HG02870 (cell line): ENCODE measurements at regions not wholly inside any gene's neighbourhood (a gene's known extent, or its start where the extent isn't known, plus 50 kb on each side); places are given as distances from the start of the nearest gene placed in this dataset.
"Not testable (repeated sequence)": the region's sequence is repeated elsewhere in the genome, so short reads cannot be mapped to it uniquely, and the experiment has no call there.

Experiments used
- ATAC-seq: cut with Tn5 transposase; IDR thresholded peaks from one replicate; pipeline ENCODE4 v1.9.1; 2021; ENCODE audit warnings: mild to moderate bottlenecking, moderate library complexity; ENCODE audit not compliant: unreplicated experiment

GRCh38 chr10:53543410-53543809 lies 770.8 kb upstream of the MBL2 start:
- ATAC-seq: no peak

- ATAC-seq: no peak
These were observed 764.9 kb upstream of the MBL2 start for GRCh38 chr10:53537508-53537907.

GRCh38 chr10:53536322-53536721 lies 763.7 kb upstream of the MBL2 start:
- ATAC-seq: no peak

DNA sequence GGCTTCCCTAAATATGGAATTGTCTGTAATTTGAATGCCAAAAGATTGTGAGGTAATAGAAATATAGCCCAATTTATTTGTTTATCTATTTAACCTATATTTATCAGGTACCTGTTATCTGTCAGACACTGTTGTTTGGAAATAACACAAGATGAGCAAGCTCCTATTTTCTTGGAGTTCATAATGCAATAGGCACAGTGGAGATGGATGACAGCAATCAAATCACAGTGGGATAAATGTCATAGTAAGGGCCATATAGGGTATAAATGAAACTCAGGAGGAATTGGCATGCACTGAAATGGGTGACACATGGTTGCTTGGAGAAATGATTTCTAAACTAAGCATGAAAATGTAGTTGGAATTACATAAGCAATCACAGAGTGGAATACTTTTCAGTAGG lies 761.8 kb upstream of the MBL2 start:
- no peak for ATAC-seq

- no peak for ATAC-seq
These were observed 756.4 kb upstream of the MBL2 start for GRCh38 chr10:53528974-53529373.

DNA sequence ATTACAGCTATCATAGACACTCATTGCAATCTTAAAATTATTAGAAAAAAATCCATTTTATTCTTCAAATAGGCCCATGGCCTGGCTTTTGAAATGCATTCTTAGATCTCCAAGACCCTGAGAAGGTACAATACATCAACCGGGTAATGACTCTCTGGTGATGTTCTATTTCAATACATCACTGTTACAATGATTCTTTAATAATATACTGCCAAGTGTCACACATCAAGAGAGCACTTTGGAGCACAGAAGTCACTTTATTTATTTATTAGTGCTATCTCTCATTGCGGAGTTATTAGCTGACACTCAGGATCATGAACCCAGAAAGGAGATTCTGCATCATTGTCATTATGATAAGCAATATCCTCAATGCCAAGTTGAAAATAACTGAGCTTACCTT lies 748.5 kb upstream of the MBL2 start:
- ATAC-seq: no peak

DNA sequence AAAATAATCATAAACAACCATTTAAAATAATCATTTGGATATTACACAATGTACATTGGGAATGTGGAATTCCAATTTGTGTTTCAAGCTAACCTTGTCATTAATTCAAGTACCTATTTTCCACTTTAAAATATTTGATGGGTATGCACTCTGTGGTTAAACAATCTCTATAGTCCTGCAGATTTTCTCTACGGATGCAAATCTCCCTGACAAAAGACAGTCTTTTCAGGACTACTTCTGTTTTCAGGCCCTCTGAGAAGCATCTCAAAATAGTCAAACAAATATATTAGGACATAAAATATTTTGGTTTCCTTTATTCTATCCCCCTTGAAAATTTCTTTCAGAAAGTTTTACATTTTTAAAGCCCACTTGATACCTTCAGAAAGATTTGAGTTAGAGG lies 735.6 kb upstream of the MBL2 start:
- no peak for ATAC-seq

DNA sequence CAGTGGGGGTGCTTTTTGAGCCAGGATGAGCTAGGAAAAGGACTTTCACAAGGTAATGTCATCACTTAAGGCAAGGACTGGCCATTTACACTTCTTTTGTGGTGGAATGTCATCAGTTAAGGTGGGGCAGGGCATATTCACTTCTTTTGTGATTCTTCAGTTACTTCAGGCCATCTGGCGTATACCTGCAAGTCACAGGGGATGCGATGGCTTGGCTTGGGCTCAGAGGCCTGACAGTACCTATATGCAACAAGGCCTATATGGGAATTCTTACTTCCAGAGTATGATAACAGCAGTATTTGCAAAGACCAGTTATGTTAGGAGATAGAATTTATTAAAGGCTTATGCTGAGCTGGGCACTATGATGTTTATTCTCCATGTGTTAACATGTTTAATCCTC lies 731.9 kb upstream of the MBL2 start:
- ATAC-seq: not testable (repeated sequence)

- no peak for ATAC-seq
These were observed 719.2 kb upstream of the MBL2 start for GRCh38 chr10:53491774-53492173.

DNA sequence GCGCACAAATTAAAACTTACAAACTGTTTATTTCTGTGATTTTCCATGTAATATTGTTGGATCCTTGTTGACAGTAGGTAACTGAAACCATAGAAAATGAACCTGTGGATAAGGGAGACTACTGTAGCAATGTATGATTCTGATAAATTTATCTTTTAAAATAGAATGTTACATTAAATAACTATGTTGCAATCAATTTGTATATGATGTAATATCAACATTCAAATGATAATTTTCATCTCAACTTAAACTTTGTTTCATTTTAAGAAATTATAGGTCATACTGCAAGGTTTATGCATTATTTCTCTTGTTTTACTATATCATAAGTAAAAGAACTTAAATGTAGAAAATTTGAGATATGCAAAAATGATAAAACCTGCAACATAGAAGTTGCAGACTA lies 718.0 kb upstream of the MBL2 start:
- ATAC-seq: no peak

GRCh38 chr10:53489335-53490182 lies 717.0 kb upstream of the MBL2 start:
- no peak for ATAC-seq

- no peak for ATAC-seq
These were observed 714.7 kb upstream of the MBL2 start for GRCh38 chr10:53487019-53487983.

- not testable (repeated sequence) for ATAC-seq
These were observed 712.8 kb upstream of the MBL2 start for GRCh38 chr10:53485422-53485821.

DNA sequence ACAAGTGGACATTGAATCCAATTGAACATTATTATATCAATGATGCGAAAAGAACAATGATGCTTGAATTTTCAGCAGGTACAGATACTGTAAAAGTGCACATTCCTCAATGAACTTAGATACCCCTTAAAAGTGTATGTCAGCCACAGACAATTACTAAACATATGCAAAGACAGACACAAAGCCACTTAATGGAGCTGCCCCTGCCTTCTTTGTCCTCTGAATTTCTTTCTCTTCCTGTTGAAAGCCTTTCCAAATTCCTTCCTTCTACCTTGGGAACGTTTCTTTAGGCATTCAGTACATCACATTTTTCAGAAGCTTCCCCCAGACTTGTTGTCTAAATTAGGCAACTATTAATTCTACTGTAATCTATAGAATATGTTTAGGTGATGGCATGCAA lies 706.8 kb upstream of the MBL2 start:
- no peak for ATAC-seq

- no peak for ATAC-seq
These were observed 704.7 kb upstream of the MBL2 start for GRCh38 chr10:53477313-53477675.

- ATAC-seq: no peak
These were observed 704.2 kb upstream of the MBL2 start for GRCh38 chr10:53476650-53477312.

- no peak for ATAC-seq
These were observed 696.8 kb upstream of the MBL2 start for GRCh38 chr10:53469383-53469782.

DNA sequence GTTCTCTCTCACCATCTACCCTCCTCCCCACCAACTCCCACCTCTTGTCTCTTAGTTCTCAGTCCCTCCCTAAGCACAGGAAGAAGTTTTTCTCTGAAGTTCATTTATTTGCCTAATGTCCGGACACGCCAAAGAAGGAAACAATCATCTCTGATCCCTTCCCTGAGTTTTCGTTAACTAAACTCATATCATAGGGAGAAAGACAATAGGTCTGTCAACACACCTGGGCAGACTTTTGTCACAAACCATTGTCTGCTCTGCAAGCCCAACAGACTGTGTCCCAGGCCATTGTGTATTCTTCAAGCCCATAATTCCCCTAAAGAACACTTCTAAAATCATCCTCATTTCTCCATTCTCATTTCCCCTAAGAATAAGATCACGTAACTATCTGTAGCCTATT lies 691.0 kb upstream of the MBL2 start:
- no peak for ATAC-seq

DNA sequence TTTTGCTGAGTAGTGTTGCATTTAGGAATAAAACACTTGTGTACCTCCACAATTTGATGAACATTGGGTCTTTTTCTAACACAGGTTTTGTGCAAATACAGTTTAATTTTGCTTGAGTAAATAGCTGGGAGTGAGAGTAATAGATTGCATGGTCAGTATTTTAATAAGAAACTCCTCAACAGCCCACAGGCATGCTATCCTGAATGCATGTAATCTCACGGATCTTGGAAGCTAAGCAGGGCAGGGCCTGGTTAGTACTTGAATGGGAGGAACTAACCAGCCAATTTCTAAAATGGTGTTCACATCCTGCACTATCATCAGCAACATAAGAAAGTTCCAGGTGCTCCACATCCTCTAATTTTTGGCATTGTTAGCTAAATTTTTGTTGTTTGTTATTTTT lies 685.4 kb upstream of the MBL2 start:
- no peak for ATAC-seq

DNA sequence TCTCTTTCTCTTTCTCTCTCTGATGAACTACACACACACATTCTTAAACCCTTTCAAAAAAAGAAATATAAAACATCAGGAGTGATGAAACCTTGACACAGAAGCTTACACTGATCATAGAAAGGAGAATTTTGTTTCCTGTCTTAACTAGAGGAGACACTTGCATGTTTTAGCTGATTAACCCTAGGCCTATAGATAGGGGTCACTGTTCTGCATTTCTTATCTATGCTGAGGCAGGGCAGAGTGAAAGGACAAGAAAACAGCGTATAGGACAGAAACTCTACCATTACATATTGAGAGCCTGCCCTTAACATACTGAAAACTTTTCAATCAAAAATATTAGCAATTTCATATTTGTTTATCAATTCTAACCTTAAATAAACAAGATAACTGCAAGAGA lies 680.6 kb upstream of the MBL2 start:
- no peak for ATAC-seq

DNA sequence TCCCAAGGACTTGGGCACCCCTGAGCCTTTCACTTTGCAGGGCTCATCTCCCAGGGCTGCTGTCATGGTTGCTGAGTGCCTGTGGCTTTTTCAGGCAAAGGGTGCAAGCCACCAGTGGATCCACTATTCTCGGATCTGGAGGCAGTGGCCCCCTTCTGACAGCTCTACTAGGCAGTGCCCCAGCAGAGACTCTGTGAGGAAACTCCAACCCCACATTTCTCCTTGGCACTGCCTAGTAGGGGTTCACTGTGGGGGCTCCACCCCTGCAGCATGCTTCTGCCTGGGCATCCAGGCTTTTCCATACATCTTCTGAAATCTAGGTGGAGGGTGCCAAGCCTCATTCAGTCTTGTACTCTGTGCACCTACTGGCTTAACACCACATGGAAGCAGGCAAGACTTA lies 675.0 kb upstream of the MBL2 start:
- ATAC-seq: no peak
